ENCODE measurements at regions not wholly inside any gene's neighbourhood (a gene's known extent, or its start where the extent isn't known, plus 50 kb on each side); places are given as distances from the start of the nearest gene placed in this dataset.

- TF ChIP-seq FOXP2 (optimal IDR thresholded peaks at IDR 0.05; ENCODE audit: borderline replicate concordance, extremely low read depth, extremely low read length, insufficient read depth) (no peak), POLR2AphosphoS5 (IDR thresholded peaks at IDR 0.05; ENCODE audit: low read depth, low read length) (no peak), TAF1 (IDR thresholded peaks at IDR 0.05; ENCODE audit: borderline replicate concordance, insufficient read depth, low read length) (no peak), SIN3A (IDR thresholded peaks at IDR 0.05; ENCODE audit: borderline replicate concordance, insufficient read depth, low read length) (no peak)
- TF ChIP-seq, protein P1, sequence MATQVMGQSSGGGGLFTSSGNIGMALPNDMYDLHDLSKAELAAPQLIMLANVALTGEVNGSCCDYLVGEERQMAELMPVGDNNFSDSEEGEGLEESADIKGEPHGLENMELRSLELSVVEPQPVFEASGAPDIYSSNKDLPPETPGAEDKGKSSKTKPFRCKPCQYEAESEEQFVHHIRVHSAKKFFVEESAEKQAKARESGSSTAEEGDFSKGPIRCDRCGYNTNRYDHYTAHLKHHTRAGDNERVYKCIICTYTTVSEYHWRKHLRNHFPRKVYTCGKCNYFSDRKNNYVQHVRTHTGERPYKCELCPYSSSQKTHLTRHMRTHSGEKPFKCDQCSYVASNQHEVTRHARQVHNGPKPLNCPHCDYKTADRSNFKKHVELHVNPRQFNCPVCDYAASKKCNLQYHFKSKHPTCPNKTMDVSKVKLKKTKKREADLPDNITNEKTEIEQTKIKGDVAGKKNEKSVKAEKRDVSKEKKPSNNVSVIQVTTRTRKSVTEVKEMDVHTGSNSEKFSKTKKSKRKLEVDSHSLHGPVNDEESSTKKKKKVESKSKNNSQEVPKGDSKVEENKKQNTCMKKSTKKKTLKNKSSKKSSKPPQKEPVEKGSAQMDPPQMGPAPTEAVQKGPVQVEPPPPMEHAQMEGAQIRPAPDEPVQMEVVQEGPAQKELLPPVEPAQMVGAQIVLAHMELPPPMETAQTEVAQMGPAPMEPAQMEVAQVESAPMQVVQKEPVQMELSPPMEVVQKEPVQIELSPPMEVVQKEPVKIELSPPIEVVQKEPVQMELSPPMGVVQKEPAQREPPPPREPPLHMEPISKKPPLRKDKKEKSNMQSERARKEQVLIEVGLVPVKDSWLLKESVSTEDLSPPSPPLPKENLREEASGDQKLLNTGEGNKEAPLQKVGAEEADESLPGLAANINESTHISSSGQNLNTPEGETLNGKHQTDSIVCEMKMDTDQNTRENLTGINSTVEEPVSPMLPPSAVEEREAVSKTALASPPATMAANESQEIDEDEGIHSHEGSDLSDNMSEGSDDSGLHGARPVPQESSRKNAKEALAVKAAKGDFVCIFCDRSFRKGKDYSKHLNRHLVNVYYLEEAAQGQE (IDR thresholded peaks at IDR 0.05; ENCODE audit: insufficient read depth in 1 of 2, low read depth in 2 of 2, low read length in 2 of 2): no peak
These were observed 2083.1 kb upstream of the PIK3C3 start for GRCh38 chr18:39871961-39872360.

DNA sequence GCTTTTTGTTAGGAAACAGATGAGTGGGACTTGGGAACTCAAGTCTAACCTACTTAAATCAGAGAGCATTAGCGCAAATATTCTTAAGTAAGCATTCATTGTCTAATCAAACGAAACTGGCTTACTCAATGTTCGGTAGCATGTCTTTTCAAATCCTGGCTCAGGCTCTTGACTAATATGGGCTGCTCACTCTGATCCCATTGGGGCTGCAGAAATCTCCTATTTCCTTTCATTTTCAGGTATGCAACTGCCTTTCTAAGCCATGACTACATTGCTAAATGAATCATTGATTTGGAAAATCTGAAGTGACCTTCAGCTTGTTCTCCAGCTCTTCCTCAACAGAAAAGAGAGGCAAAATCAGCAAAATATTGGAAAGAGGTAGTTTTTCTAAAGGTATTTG, 2084.4 kb upstream of the PIK3C3 start:
- no peak for TF ChIP-seq POLR2AphosphoS5 (IDR thresholded peaks at IDR 0.05; ENCODE audit: low read depth, low read length)
- TF ChIP-seq FOXP2 (optimal IDR thresholded peaks at IDR 0.05; ENCODE audit: borderline replicate concordance, extremely low read depth, extremely low read length, insufficient read depth): no peak
- TF ChIP-seq, protein P1 (IDR thresholded peaks at IDR 0.05; ENCODE audit: insufficient read depth in 1 of 2, low read depth in 2 of 2, low read length in 2 of 2): no peak
- TF ChIP-seq TAF1 (IDR thresholded peaks at IDR 0.05; ENCODE audit: borderline replicate concordance, insufficient read depth, low read length): no peak
- no peak for TF ChIP-seq SIN3A (IDR thresholded peaks at IDR 0.05; ENCODE audit: borderline replicate concordance, insufficient read depth, low read length)

DNA sequence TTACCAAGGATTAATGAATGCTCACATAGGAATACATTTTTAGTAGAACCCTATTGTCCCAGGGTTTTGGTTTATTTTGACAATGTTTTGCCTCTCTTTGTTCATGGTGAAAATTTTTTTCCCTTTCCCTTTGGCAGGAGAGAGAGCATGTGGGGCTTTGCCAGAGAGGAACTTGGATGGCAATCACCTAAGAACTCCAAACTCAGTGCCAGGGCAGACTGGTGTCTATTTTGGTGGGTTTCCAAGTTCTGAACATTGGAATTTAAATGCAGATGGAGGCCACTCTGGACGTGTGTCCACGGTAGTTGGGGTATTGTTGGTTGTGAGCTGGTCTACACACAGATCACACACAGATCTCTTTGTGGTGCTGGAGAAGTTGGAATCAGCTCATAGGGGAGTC, 2091.1 kb upstream of the PIK3C3 start:
- TF ChIP-seq, protein P1 (IDR thresholded peaks at IDR 0.05; ENCODE audit: insufficient read depth in 1 of 2, low read depth in 2 of 2, low read length in 2 of 2): no peak
- TF ChIP-seq FOXP2 (optimal IDR thresholded peaks at IDR 0.05; ENCODE audit: borderline replicate concordance, extremely low read depth, extremely low read length, insufficient read depth) (no peak), SIN3A (IDR thresholded peaks at IDR 0.05; ENCODE audit: borderline replicate concordance, insufficient read depth, low read length) (no peak), TAF1 (IDR thresholded peaks at IDR 0.05; ENCODE audit: borderline replicate concordance, insufficient read depth, low read length) (no peak), POLR2AphosphoS5 (IDR thresholded peaks at IDR 0.05; ENCODE audit: low read depth, low read length) (no peak)

DNA sequence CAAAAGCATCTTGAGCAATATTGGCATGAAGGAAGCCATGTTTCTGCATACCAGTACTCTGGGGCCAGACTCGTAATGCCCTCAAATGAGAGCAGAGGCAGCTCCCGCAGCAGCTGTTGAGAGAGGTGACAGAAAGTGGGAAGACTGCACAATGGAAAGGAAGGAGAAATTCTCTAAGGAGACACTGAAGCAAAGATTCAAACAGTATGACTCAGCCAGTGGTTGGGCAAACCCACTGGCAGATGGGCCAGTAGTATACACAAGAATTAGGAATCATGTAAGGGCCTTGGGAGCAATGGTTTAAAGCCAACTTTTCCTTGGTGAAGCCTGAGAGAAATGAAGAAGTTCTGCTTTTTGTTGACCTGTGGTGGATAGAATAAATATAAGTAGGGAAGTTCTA, 2092.7 kb upstream of the PIK3C3 start:
- TF ChIP-seq, protein P1 (IDR thresholded peaks at IDR 0.05; ENCODE audit: insufficient read depth in 1 of 2, low read depth in 2 of 2, low read length in 2 of 2): no peak

DNA sequence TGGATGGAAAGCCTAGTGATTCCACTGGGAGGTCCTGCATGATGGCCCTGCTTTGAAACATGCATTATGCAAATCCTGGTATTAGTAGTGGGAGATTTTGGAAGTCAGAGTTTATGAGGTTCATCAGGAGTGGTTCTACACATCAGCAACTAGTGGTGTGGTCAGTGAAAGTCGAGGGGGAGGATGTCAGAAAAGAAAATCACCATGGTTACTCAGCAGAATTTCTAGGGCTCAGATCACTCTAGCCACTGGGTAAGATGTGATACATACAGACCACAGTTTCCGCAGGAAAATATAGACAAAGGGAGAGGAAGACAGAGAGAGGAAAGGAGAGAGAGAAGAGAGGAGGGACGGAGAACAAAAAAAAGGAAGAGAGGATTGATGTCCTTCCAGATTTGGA, 2100.7 kb upstream of the PIK3C3 start:
- no peak for TF ChIP-seq POLR2AphosphoS5 (IDR thresholded peaks at IDR 0.05; ENCODE audit: low read depth, low read length)
- TF ChIP-seq TAF1 (IDR thresholded peaks at IDR 0.05; ENCODE audit: borderline replicate concordance, insufficient read depth, low read length): no peak
- TF ChIP-seq, protein P1 (IDR thresholded peaks at IDR 0.05; ENCODE audit: insufficient read depth in 1 of 2, low read depth in 2 of 2, low read length in 2 of 2): no peak
- TF ChIP-seq FOXP2 (optimal IDR thresholded peaks at IDR 0.05; ENCODE audit: borderline replicate concordance, extremely low read depth, extremely low read length, insufficient read depth): no peak
- TF ChIP-seq SIN3A (IDR thresholded peaks at IDR 0.05; ENCODE audit: borderline replicate concordance, insufficient read depth, low read length): no peak

Measured in PFSK-1 (cell line).